WERI-Rb-1 (cell line): ENCODE measurements at regions not wholly inside any gene's neighbourhood (a gene's known extent, or its start where the extent isn't known, plus 50 kb on each side); places are given as distances from the start of the nearest gene placed in this dataset.
"Not testable (repeated sequence)": the region's sequence is repeated elsewhere in the genome, so short reads cannot be mapped to it uniquely, and the experiment has no call there.

ENCODE experiments used
- DNase-seq: peaks from one replicate; pipeline ENCODE4 v3.0.0-alpha.2; 2020
- H3K27ac ChIP-seq: fragments of 250-450 bp; sonication (Bioruptor Pico); 2 replicates; pipeline ENCODE4 v1.5.1; 2020; ENCODE audit warnings: mild to moderate bottlenecking, moderate library complexity
- H3K27me3 ChIP-seq: fragments of 250-450 bp; sonication (Bioruptor Pico); 2 replicates; pipeline ENCODE4 v1.5.1; 2021; ENCODE audit warnings: mild to moderate bottlenecking, low read depth, moderate library complexity; ENCODE audit not compliant: insufficient read depth, severe bottlenecking
- H3K36me3 ChIP-seq: fragments of 250-450 bp; sonication (Bioruptor Pico); 2 replicates; pipeline ENCODE4 v1.5.1; 2020; ENCODE audit warnings: mild to moderate bottlenecking, moderate library complexity
- H3K4me3 ChIP-seq: 2 replicates; pipeline ENCODE4 v1.5.1; 2011; ENCODE audit warnings: low read depth, mild to moderate bottlenecking, control low read depth, low read length
- H3K9me3 ChIP-seq: fragments of 250-450 bp; sonication (Bioruptor Pico); 2 replicates; pipeline ENCODE4 v1.5.1; 2021; ENCODE audit warnings: mild to moderate bottlenecking, moderate library complexity; ENCODE audit not compliant: severe bottlenecking
- CTCF ChIP-seq: IDR thresholded peaks from 2 replicates; pipeline ENCODE4 v1.5.1; 2011; ENCODE audit warnings: low read depth, mild to moderate bottlenecking, control low read depth, inconsistent platforms, low read length

- no peaks in the 10 kb centered on the region for H3K27me3 ChIP-seq
- no peak for DNase-seq
- no peak overlapping the region for H3K4me3 ChIP-seq
- H3K36me3 ChIP-seq: no peaks in the 10 kb centered on the region
- no peak overlapping the region for H3K27ac ChIP-seq
- no peaks in the 10 kb centered on the region for H3K9me3 ChIP-seq
- TF ChIP-seq CTCF: no peak
Observed at GRCh38 chr4:11073621-11074051, 355.1 kb downstream of the HS3ST1 start.

GRCh38 chr4:11072999-11073398 lies 355.7 kb downstream of the HS3ST1 start:
- no peak overlapping the region for H3K27ac ChIP-seq
- H3K4me3 ChIP-seq: no peak overlapping the region
- no peaks in the 10 kb centered on the region for H3K27me3 ChIP-seq
- TF ChIP-seq CTCF: no peak
- no peak for DNase-seq
- no peaks in the 10 kb centered on the region for H3K36me3 ChIP-seq
- no peaks in the 10 kb centered on the region for H3K9me3 ChIP-seq

- Histone ChIP-seq H3K4me3 (no peak overlapping the region), H3K27me3 (no peaks in the 10 kb centered on the region), H3K27ac (no peak overlapping the region), H3K36me3 (no peaks in the 10 kb centered on the region), H3K9me3 (no peaks in the 10 kb centered on the region)
- no peak for DNase-seq
- TF ChIP-seq CTCF: no peak
Observed at GRCh38 chr4:11072463-11072862, 356.2 kb downstream of the HS3ST1 start.

GRCh38 chr4:11070813-11071212 lies 357.9 kb downstream of the HS3ST1 start:
- no peak for DNase-seq
- Histone ChIP-seq H3K27ac (no peak overlapping the region), H3K9me3 (no peaks in the 10 kb centered on the region), H3K36me3 (no peaks in the 10 kb centered on the region), H3K27me3 (no peaks in the 10 kb centered on the region), H3K4me3 (no peak overlapping the region)
- no peak for TF ChIP-seq CTCF

GRCh38 chr4:11069581-11070211 lies 359.0 kb downstream of the HS3ST1 start:
- no peak for DNase-seq
- Histone ChIP-seq H3K4me3 (no peak overlapping the region), H3K27ac (no peak overlapping the region), H3K36me3 (no peaks in the 10 kb centered on the region), H3K9me3 (no peaks in the 10 kb centered on the region), H3K27me3 (no peaks in the 10 kb centered on the region)
- TF ChIP-seq CTCF: no peak

GRCh38 chr4:11069083-11069482 lies 359.6 kb downstream of the HS3ST1 start:
- H3K9me3 ChIP-seq: no peaks in the 10 kb centered on the region
- TF ChIP-seq CTCF: no peak
- no peaks in the 10 kb centered on the region for H3K27me3 ChIP-seq
- no peak for DNase-seq
- no peak overlapping the region for H3K27ac ChIP-seq
- no peak overlapping the region for H3K4me3 ChIP-seq
- H3K36me3 ChIP-seq: no peaks in the 10 kb centered on the region

- not testable (repeated sequence) for DNase-seq, H3K27ac ChIP-seq, H3K4me3 ChIP-seq, H3K27me3 ChIP-seq, H3K36me3 ChIP-seq, H3K9me3 ChIP-seq
Observed at GRCh38 chr4:11066584-11066983, 362.1 kb downstream of the HS3ST1 start.

GRCh38 chr4:11060637-11061036 lies 368.1 kb downstream of the HS3ST1 start:
- not testable (repeated sequence) for DNase-seq, H3K27ac ChIP-seq, H3K36me3 ChIP-seq, H3K27me3 ChIP-seq, H3K4me3 ChIP-seq, H3K9me3 ChIP-seq

- H3K9me3 ChIP-seq, H3K4me3 ChIP-seq, H3K27ac ChIP-seq, H3K27me3 ChIP-seq, DNase-seq, H3K36me3 ChIP-seq: not testable (repeated sequence)
Observed at GRCh38 chr4:11054937-11055336, 370.4 kb upstream of the CLNK start.
